Endodermal cell (in vitro differentiated cells): ENCODE measurements at regions not wholly inside any gene's neighbourhood (a gene's known extent, or its start where the extent isn't known, plus 50 kb on each side); places are given as distances from the start of the nearest gene placed in this dataset.

Experiments
- DNase-seq: peaks from one replicate; pipeline ENCODE4 v3.0.0-alpha.2; 2017
- H3K27ac ChIP-seq: 2 replicates; pipeline ENCODE4 v1.5.1; 2013; ENCODE audit warnings: mild to moderate bottlenecking, low read depth, low read length, moderate library complexity
- H3K27me3 ChIP-seq: 2 replicates; pipeline ENCODE4 v1.6.1; 2013; ENCODE audit warnings: mild to moderate bottlenecking, low read length, moderate library complexity; ENCODE audit not compliant: insufficient read depth, control insufficient read depth, poor library complexity, severe bottlenecking
- H3K36me3 ChIP-seq: 2 replicates; pipeline ENCODE4 v1.7.0; 2013; ENCODE audit warnings: mild to moderate bottlenecking, low read length, moderate library complexity; ENCODE audit not compliant: control insufficient read depth, insufficient read depth
- H3K4me1 ChIP-seq: one replicate; pipeline ENCODE4 v1.7.0; 2013; ENCODE audit warnings: low read length; ENCODE audit not compliant: control insufficient read depth, insufficient read depth
- H3K4me3 ChIP-seq: 2 replicates; pipeline ENCODE4 v1.5.1; 2013; ENCODE audit warnings: mild to moderate bottlenecking, low read length, moderate library complexity
- H3K9ac ChIP-seq: 2 replicates; pipeline ENCODE4 v1.6.1; 2013; ENCODE audit warnings: mild to moderate bottlenecking, low read length, moderate library complexity; ENCODE audit not compliant: poor library complexity, severe bottlenecking; ENCODE audit errors: extremely low read depth
- H3K9me3 ChIP-seq: 2 replicates; pipeline ENCODE4 v1.6.1; 2013; ENCODE audit warnings: mild to moderate bottlenecking, low read length, moderate library complexity; ENCODE audit not compliant: control insufficient read depth
- H3K27ac Mint-ChIP-seq: 2 replicates; pipeline ENCODE4 v1.8.0; 2020; ENCODE audit warnings: mixed read lengths
- H3K27me3 Mint-ChIP-seq: 2 replicates; pipeline ENCODE4 v1.8.0; 2021; ENCODE audit warnings: mild to moderate bottlenecking, mixed read lengths; ENCODE audit not compliant: insufficient read depth
- H3K36me3 Mint-ChIP-seq: 2 replicates; pipeline ENCODE4 v1.8.0; 2020; ENCODE audit warnings: low read depth, mixed read lengths
- H3K4me1 Mint-ChIP-seq: 2 replicates; pipeline ENCODE4 v1.8.0; 2020; ENCODE audit warnings: mixed read lengths
- H3K4me3 Mint-ChIP-seq: 2 replicates; pipeline ENCODE4 v1.8.0; 2020; ENCODE audit warnings: mild to moderate bottlenecking, moderate library complexity, mixed read lengths
- H3K9me3 Mint-ChIP-seq: 2 replicates; pipeline ENCODE4 v1.8.0; 2020; ENCODE audit warnings: mild to moderate bottlenecking, mixed read lengths
- CTCF ChIP-seq: fragments of 200-600 bp; sonication (generic); conservative IDR thresholded peaks from 2 replicates; pipeline ENCODE4 v1.5.0; 2021; ENCODE audit warnings: antibody characterized with exemption, mild to moderate bottlenecking
- WGBS, 2 experiments: methylation state at CpG; one replicate each; pipeline versions ENCODE4 v1.1.5 to v1.1.7; 2013; ENCODE audit warnings: missing lambda C conversion rate in 2 of 2, mixed read lengths in 1 of 2; ENCODE audit not compliant: insufficient coverage in 1 of 2, insufficient read length in 1 of 2; 5-methylcytosine and 5-hydroxymethylcytosine counted together

- Mint-ChIP-seq H3K27ac (no peak overlapping the region), H3K27me3 (no peaks in the 10 kb centered on the region), H3K4me1 (no peaks in the 10 kb centered on the region), H3K9me3 (no peaks in the 10 kb centered on the region), H3K4me3 (no peak overlapping the region), H3K36me3 (no peaks in the 10 kb centered on the region)
- Histone ChIP-seq H3K4me1 (no peaks in the 10 kb centered on the region), H3K9me3 (no peaks in the 10 kb centered on the region), H3K4me3 (no peak overlapping the region), H3K36me3 (no peaks in the 10 kb centered on the region), H3K27me3 (no peaks in the 10 kb centered on the region), H3K9ac (no peak overlapping the region), H3K27ac (no peak overlapping the region)
- TF ChIP-seq CTCF: no peak
- no peak for DNase-seq
- 90% methylated on average over 1 of the region's 3 CpGs; no CpG with 5 or more reads in 1 of the 2 experiments for WGBS, 2 experiments
Measured at GRCh38 chr7:95674101-95674500, 77.8 kb upstream of the PDK4 start.

DNA sequence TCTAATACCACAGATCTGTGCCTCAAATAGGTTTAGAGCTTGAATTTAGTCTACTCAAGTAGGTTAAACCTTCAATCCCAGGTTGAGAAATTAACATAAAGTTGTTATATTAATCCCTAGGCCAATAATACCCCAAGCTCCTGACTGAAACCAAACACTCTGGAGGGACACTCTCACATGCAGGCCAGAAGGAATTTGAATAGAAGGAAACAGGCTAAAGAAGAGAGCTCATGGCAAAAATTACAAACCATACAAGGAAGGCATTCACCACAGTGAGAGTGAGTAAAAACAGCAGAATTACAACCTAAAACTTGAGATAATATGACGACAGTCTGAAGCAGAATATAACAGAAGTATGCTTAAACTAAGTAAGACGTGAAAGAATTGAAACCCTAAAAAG, 76.1 kb upstream of the PDK4 start:
- Mint-ChIP-seq H3K36me3 (no peaks in the 10 kb centered on the region), H3K4me1 (no peaks in the 10 kb centered on the region), H3K4me3 (no peak overlapping the region), H3K9me3 (no peaks in the 10 kb centered on the region), H3K27ac (no peak overlapping the region), H3K27me3 (no peaks in the 10 kb centered on the region)
- 92% methylated on average over 2 of the region's 2 CpGs for WGBS, 2 experiments
- TF ChIP-seq CTCF: no peak
- no peak for DNase-seq
- H3K9me3 ChIP-seq: no peaks in the 10 kb centered on the region
- no peaks in the 10 kb centered on the region for H3K4me1 ChIP-seq
- no peaks in the 10 kb centered on the region for H3K27me3 ChIP-seq
- no peaks in the 10 kb centered on the region for H3K36me3 ChIP-seq
- H3K9ac ChIP-seq: no peak overlapping the region
- H3K27ac ChIP-seq: no peak overlapping the region
- H3K4me3 ChIP-seq: no peak overlapping the region

GRCh38 chr7:95669513-95669912, 73.2 kb upstream of the PDK4 start:
- Histone ChIP-seq H3K4me1 (no peaks in the 10 kb centered on the region), H3K9me3 (no peaks in the 10 kb centered on the region), H3K9ac (no peak overlapping the region), H3K27me3 (no peaks in the 10 kb centered on the region), H3K36me3 (no peaks in the 10 kb centered on the region), H3K27ac (no peak overlapping the region), H3K4me3 (no peak overlapping the region)
- WGBS, 2 experiments: 87 to 93% methylated on average over 2 of the region's 2 CpGs
- Mint-ChIP-seq H3K9me3 (no peaks in the 10 kb centered on the region), H3K4me3 (no peak overlapping the region), H3K4me1 (no peaks in the 10 kb centered on the region), H3K27me3 (peaks cover 2% of the 10 kb centered on the region), H3K36me3 (no peaks in the 10 kb centered on the region), H3K27ac (no peak overlapping the region)
- DNase-seq: no peak
- no peak for TF ChIP-seq CTCF
